A673 (cell line): ENCODE measurements at regions not wholly inside any gene's neighbourhood (a gene's known extent, or its start where the extent isn't known, plus 50 kb on each side); places are given as distances from the start of the nearest gene placed in this dataset.
"Not testable (repeated sequence)": the region's sequence is repeated elsewhere in the genome, so short reads cannot be mapped to it uniquely, and the experiment has no call there.

ENCODE experiments used
- BruUV-seq: library from RNA; stranded (reverse); fragments of 400-500 nt; replicated peaks from 2 replicates; lab custom pipeline; 2021; lab: Mats Ljungman, UMichigan
- CTCF ChIA-PET: fragments of 300-600 bp; sonication (Branson Sonifier 250); formaldehyde crosslinking; loops from one replicate; lab custom pipeline; 2022; ENCODE audit warnings: antibody characterized with exemption; lab: Charles Lee
- POLR2A ChIA-PET: fragments of 300-600 bp; sonication (Branson Sonifier 250); formaldehyde crosslinking; loops from one replicate; lab custom pipeline; 2022; ENCODE audit warnings: antibody characterized with exemption; ENCODE audit not compliant: low non-redundant PET; lab: Charles Lee
- DNase-seq: peaks from one replicate; pipeline ENCODE4 v3.0.0-alpha.2; 2015; ENCODE audit warnings: low spot score
- H3K27ac ChIP-seq: fragments of 200-600 bp; sonication (generic); 2 replicates; pipeline ENCODE4 v1.5.1; 2016; ENCODE audit warnings: mixed run types, low read depth, mild to moderate bottlenecking, mixed read lengths, antibody characterized with exemption, low read length; ENCODE audit not compliant: poor library complexity, severe bottlenecking
- H3K27me3 ChIP-seq: fragments of 200-600 bp; sonication (generic); replicated peaks from 2 replicates; pipeline ENCODE4 v1.6.1; 2017; ENCODE audit warnings: mixed run types, low read depth, mild to moderate bottlenecking, mixed read lengths, antibody characterized with exemption, low read length; ENCODE audit not compliant: insufficient read depth, poor library complexity
- H3K36me3 ChIP-seq: fragments of 200-600 bp; sonication (generic); 2 replicates; pipeline ENCODE4 v1.6.1; 2016; ENCODE audit warnings: mixed run types, mild to moderate bottlenecking, mixed read lengths, antibody characterized with exemption, low read length; ENCODE audit not compliant: insufficient read depth, poor library complexity, severe bottlenecking
- H3K4me1 ChIP-seq: fragments of 200-600 bp; sonication (generic); 2 replicates; pipeline ENCODE4 v1.6.1; 2017; ENCODE audit warnings: mixed run types, mild to moderate bottlenecking, mixed read lengths, antibody characterized with exemption, low read length; ENCODE audit not compliant: insufficient read depth, poor library complexity, severe bottlenecking
- H3K4me3 ChIP-seq: fragments of 200-600 bp; sonication (generic); 2 replicates; pipeline ENCODE4 v1.5.1; 2016; ENCODE audit warnings: low read depth, mixed run types, mild to moderate bottlenecking, mixed read lengths, low read length; ENCODE audit not compliant: poor library complexity, severe bottlenecking
- H3K9me3 ChIP-seq: fragments of 200-600 bp; sonication (generic); 2 replicates; pipeline ENCODE4 v1.6.1; 2016; ENCODE audit warnings: mixed run types, low read depth, mild to moderate bottlenecking, mixed read lengths, antibody characterized with exemption, low read length; ENCODE audit not compliant: poor library complexity, severe bottlenecking
- CTCF ChIP-seq: fragments of 300-800, 200-600 bp; sonication (generic); conservative IDR thresholded peaks from 2 replicates; pipeline ENCODE4 v1.5.1; 2017; ENCODE audit warnings: low read depth, mild to moderate bottlenecking, antibody characterized with exemption, low read length, moderate library complexity, mixed read lengths
- EZH2 ChIP-seq: fragments of 200-600 bp; sonication (generic); IDR thresholded peaks from 2 replicates; pipeline ENCODE4 v1.6.1; 2017; ENCODE audit warnings: borderline replicate concordance, low read depth, mild to moderate bottlenecking, mixed read lengths, antibody characterized with exemption, low read length; ENCODE audit not compliant: poor library complexity, severe bottlenecking
- intact Hi-C: fragments of 100-400 bp; cut with micrococcal nuclease; formaldehyde crosslinking; loops from one replicate; pipeline ENCODE4 v1.10.0; 2022; ENCODE audit not compliant: unreplicated experiment

DNA sequence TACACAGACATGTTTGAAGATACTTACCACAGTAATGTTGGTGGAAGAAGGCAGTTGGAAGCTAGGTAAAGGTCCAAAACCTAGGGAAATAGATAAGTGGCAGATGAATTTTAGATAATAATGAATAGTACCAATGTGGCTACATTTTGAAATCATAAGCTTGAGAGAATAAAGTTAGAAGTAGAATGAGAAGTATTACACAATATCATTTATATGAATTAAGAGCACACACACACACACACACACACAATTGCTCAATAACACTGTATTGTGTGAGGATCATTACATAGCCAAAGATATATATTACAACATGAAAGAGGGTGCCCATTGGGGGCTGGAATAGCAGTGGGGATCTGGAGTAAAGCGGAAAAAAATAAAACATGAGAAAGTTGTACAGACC, 149.0 kb upstream of the EYA4 start:
- TF ChIP-seq EZH2 (no peak), CTCF (no peak)
- peaks cover 8% of the 10 kb centered on the region for H3K4me1 ChIP-seq
- DNase-seq: no peak
- intact Hi-C loops: no loop called here
- H3K36me3 ChIP-seq: no peaks in the 10 kb centered on the region
- H3K27ac ChIP-seq: no peak overlapping the region
- POLR2A ChIA-PET: no interaction called here
- CTCF ChIA-PET: no interaction called here
- H3K9me3 ChIP-seq: no peaks in the 10 kb centered on the region
- H3K27me3 ChIP-seq: no peaks in the 10 kb centered on the region
- H3K4me3 ChIP-seq: no peak overlapping the region
- BruUV-seq: no TSS peak

DNA sequence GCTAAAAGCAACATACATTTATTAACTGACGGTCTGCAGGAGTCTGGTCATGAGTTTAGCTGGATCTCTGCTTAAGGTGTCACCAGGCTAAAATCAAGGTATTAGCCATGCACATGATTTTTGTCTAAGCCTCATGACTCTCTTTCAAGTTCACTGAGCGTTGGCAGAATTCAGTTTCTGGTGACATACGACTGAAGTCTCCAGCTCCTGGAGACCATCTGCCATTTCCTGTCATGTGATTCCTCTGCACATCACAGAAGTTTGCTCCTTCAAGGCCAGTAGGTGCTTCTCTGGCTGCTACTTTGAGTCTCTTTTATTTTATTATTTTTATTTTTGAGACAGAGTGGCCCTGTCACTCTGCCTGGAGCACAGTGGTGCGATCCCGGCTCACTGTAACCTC, 148.4 kb upstream of the EYA4 start:
- no TSS peak for BruUV-seq
- CTCF ChIA-PET: no interaction called here

DNA sequence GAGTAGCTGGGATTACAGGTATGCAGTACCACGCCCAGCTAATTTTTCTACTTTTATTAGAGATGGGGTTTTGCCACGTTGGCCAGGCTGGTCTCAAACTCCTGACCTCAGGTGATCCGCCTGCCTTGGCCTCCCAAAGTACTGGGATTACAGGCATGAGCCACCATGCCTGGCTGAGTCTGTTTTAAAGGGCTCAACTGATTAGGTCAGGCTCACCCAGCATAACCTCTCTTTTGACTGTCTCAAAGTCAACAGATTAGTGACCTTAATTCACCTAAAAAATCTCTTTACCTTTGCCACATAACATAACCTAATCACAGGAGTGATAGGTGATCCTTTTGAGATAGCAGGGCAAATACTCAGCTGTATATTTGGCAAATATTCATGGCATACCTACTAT, 147.9 kb upstream of the EYA4 start:
- BruUV-seq, H3K36me3 ChIP-seq, H3K27me3 ChIP-seq, CTCF ChIA-PET, H3K4me3 ChIP-seq, POLR2A ChIA-PET, DNase-seq, H3K27ac ChIP-seq, H3K9me3 ChIP-seq, intact Hi-C loops: not testable (repeated sequence)
- H3K4me1 ChIP-seq: peaks cover 11% of the 10 kb centered on the region

More for the DNA sequence above, 148.4 kb upstream of the EYA4 start:
- intact Hi-C loops: no loop called here
- H3K4me3 ChIP-seq: no peak overlapping the region
- H3K4me1 ChIP-seq: peaks cover 8% of the 10 kb centered on the region
- no peaks in the 10 kb centered on the region for H3K36me3 ChIP-seq
- no peak overlapping the region for H3K27ac ChIP-seq
- no peak for DNase-seq
- TF ChIP-seq CTCF: no peak
- TF ChIP-seq EZH2: no peak
- H3K27me3 ChIP-seq: no peaks in the 10 kb centered on the region
- POLR2A ChIA-PET: no interaction called here
- H3K9me3 ChIP-seq: no peaks in the 10 kb centered on the region

DNA sequence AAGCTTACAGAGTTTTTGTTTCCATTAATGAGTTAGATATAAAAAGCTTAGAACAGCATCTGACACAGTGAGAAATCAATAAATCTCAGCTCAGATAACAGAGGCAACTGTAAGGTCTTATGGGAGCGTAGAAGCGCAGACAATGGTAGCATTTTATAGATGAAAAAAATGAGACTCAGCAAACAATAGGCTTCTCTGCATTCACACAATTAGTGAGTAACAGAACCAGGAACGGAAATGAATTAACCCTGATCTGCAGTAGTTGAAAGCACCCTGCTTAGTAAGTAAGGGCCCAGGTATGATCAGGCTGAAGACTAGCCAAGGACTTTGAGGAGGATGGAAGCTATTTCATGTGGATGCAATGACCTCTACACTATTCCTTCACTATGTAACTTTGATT, 147.2 kb upstream of the EYA4 start:
- Histone ChIP-seq H3K4me1 (peaks cover 19% of the 10 kb centered on the region), H3K9me3 (no peaks in the 10 kb centered on the region), H3K4me3 (no peak overlapping the region), H3K27me3 (no peaks in the 10 kb centered on the region), H3K36me3 (no peaks in the 10 kb centered on the region), H3K27ac (no peak overlapping the region)
- no peak for TF ChIP-seq CTCF
- TF ChIP-seq EZH2: no peak
- ChIA-PET POLR2A (no interaction called here), CTCF (no interaction called here)
- no TSS peak for BruUV-seq
- DNase-seq: no peak
- intact Hi-C loops: no loop called here
